Immature natural killer cell (primary cell): ENCODE measurements at regions not wholly inside any gene's neighbourhood (a gene's known extent, or its start where the extent isn't known, plus 50 kb on each side); places are given as distances from the start of the nearest gene placed in this dataset.

ENCODE experiments used
- DNase-seq, 3 donors: peaks; one replicate each; pipeline ENCODE4 v3.0.0; 2022; ENCODE audit warnings: mixed read lengths in 1 of 3
- H3K27ac Mint-ChIP-seq, 6 donors: one replicate each; pipeline ENCODE4 v1.8.0; 2020; ENCODE audit warnings: mixed read lengths in 6 of 6, mild to moderate bottlenecking in 5 of 6, inconsistent platforms in 4 of 6, moderate library complexity in 3 of 6
- H3K27me3 Mint-ChIP-seq, 3 donors: one replicate each; pipeline ENCODE4 v1.8.0; 2020 to 2021; ENCODE audit warnings: low read depth in 3 of 3, mild to moderate bottlenecking in 3 of 3, mixed read lengths in 3 of 3, moderate library complexity in 3 of 3, inconsistent platforms in 1 of 3
- H3K36me3 Mint-ChIP-seq, 3 donors: one replicate each; pipeline ENCODE4 v1.8.0; 2020; ENCODE audit warnings: mixed read lengths in 3 of 3, inconsistent platforms in 2 of 3, mild to moderate bottlenecking in 2 of 3
- H3K4me1 Mint-ChIP-seq, 2 donors: one replicate each; pipeline ENCODE4 v1.8.0; 2020; ENCODE audit warnings: inconsistent platforms in 2 of 2, mild to moderate bottlenecking in 2 of 2, mixed read lengths in 2 of 2, moderate library complexity in 1 of 2
- H3K4me3 Mint-ChIP-seq, 5 donors: one replicate each; pipeline ENCODE4 v1.8.0; 2020; ENCODE audit warnings: mild to moderate bottlenecking in 5 of 5, mixed read lengths in 5 of 5, inconsistent platforms in 3 of 5, moderate library complexity in 3 of 5
- H3K9me3 Mint-ChIP-seq, 6 donors: one replicate each; pipeline ENCODE4 v1.8.0; 2020; ENCODE audit warnings: mild to moderate bottlenecking in 6 of 6, mixed read lengths in 6 of 6, inconsistent platforms in 4 of 6, moderate library complexity in 3 of 6

GRCh38 chr12:92482599-92482998 lies 220.2 kb upstream of the PLEKHG7 start:
- H3K4me3 Mint-ChIP-seq = no peak overlapping the region
- peaks cover 0 to 5% (median 4%) of the 10 kb centered on the region in 3 donors for H3K36me3 Mint-ChIP-seq
- DNase-seq = no peak
- H3K27me3 Mint-ChIP-seq = peaks cover 0 to 1% (median 0%) of the 10 kb centered on the region in 3 donors
- H3K27ac Mint-ChIP-seq = no peak overlapping the region
- H3K4me1 Mint-ChIP-seq = no peaks in the 10 kb centered on the region
- no peaks in the 10 kb centered on the region for H3K9me3 Mint-ChIP-seq

DNA sequence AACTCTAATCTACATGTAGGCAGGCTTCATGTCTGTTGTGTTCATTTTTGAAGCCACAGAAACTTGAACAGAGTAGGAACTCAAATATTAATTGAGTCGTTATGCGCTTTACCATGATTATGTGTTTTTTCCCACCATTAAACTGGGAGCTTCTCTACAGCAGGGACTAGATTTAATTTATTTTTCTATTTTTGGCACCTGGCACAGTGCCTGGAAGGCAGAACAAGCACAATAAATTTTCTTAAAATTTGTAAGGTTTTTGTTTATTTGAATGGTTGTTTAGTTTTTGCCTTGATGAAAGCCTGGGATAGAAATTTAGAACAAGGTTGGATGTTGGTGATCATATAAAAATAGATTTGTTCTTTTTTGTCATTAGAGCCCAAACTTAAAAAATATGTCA lies 221.7 kb upstream of the PLEKHG7 start:
- H3K27ac Mint-ChIP-seq = no peak overlapping the region
- no peaks in the 10 kb centered on the region for H3K4me1 Mint-ChIP-seq
- peaks cover 0 to 4% (median 1%) of the 10 kb centered on the region in 3 donors for H3K27me3 Mint-ChIP-seq
- H3K36me3 Mint-ChIP-seq = peaks cover 0 to 5% (median 4%) of the 10 kb centered on the region in 3 donors
- H3K9me3 Mint-ChIP-seq = no peaks in the 10 kb centered on the region
- H3K4me3 Mint-ChIP-seq = no peak overlapping the region
- DNase-seq = no peak

DNA sequence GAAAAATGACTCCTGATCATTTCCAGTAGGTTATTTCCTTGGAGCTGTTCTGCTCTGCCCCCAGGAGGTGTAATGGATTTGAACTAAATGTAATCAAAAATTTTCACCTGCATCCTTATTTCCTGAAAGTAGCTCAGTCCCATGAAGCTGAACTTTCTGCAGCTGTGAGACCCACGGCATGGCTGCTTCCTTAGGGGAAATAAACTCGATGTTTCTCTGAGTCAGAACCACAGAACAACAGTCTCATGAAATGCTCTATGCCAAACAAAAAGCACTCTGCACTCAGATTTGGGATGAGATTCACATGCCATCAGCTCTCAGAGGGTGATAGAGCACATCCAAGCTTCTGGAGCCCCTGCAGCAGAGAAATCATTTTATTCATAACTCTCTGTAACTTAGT lies 224.1 kb upstream of the PLEKHG7 start:
- H3K27me3 Mint-ChIP-seq = peaks cover 0 to 4% (median 3%) of the 10 kb centered on the region in 3 donors
- H3K27ac Mint-ChIP-seq = no peak overlapping the region
- no peaks in the 10 kb centered on the region for H3K9me3 Mint-ChIP-seq
- H3K36me3 Mint-ChIP-seq = peaks cover 0 to 5% (median 4%) of the 10 kb centered on the region in 3 donors
- H3K4me3 Mint-ChIP-seq = no peak overlapping the region
- H3K4me1 Mint-ChIP-seq = no peaks in the 10 kb centered on the region
- no peak for DNase-seq

- Mint-ChIP-seq H3K27ac (no peak overlapping the region), H3K27me3 (peaks cover 0 to 4% (median 3%) of the 10 kb centered on the region in 3 donors), H3K36me3 (peaks cover 0 to 8% (median 4%) of the 10 kb centered on the region in 3 donors), H3K4me1 (no peaks in the 10 kb centered on the region), H3K4me3 (no peak overlapping the region), H3K9me3 (no peaks in the 10 kb centered on the region)
- DNase-seq = no peak
These were observed 225.9 kb upstream of the PLEKHG7 start for GRCh38 chr12:92476844-92477243.

- H3K4me1 Mint-ChIP-seq = peaks cover 2 to 3% of the 10 kb centered on the region in 2 donors
- H3K36me3 Mint-ChIP-seq = peaks cover 0 to 4% (median 2%) of the 10 kb centered on the region in 3 donors
- H3K4me3 Mint-ChIP-seq = no peak overlapping the region
- DNase-seq = no peak
- H3K27me3 Mint-ChIP-seq = peaks cover 0 to 4% (median 2%) of the 10 kb centered on the region in 3 donors
- no peak overlapping the region for H3K27ac Mint-ChIP-seq
- H3K9me3 Mint-ChIP-seq = peaks cover 0 to 1% (median 0%) of the 10 kb centered on the region in 6 donors
These were observed 229.2 kb upstream of the PLEKHG7 start for GRCh38 chr12:92473564-92473963.

GRCh38 chr12:92472201-92472600 lies 230.6 kb upstream of the PLEKHG7 start:
- peaks cover 2 to 16% of the 10 kb centered on the region in 2 donors for H3K4me1 Mint-ChIP-seq
- H3K36me3 Mint-ChIP-seq = peaks cover 0 to 4% (median 4%) of the 10 kb centered on the region in 3 donors
- no peak overlapping the region for H3K4me3 Mint-ChIP-seq
- DNase-seq = no peak
- H3K27ac Mint-ChIP-seq = no peak overlapping the region
- peaks cover 0 to 4% (median 2%) of the 10 kb centered on the region in 3 donors for H3K27me3 Mint-ChIP-seq
- H3K9me3 Mint-ChIP-seq = peaks cover 0 to 2% (median 0%) of the 10 kb centered on the region in 6 donors

DNA sequence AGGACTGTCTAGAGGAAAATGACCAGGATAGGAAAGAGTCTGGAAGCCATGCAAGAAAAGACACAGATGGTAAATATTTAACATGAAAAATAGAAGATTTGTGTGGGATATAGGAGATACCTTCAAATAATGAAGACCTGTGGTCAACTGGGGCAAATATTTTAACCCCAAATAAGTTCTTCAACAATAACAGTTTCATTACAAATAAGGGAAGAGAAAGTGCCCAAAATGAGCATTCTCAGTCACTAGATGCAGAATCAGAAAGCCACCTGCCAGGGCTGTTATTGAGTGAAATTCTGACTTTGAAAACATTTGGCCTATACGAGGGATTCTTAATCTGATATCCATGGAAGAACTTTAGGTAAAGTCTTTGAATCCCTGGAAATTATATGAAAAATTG lies 231.2 kb upstream of the PLEKHG7 start:
- Mint-ChIP-seq H3K4me1 (peaks cover 2 to 19% of the 10 kb centered on the region in 2 donors), H3K4me3 (no peak overlapping the region), H3K36me3 (peaks cover 0 to 4% (median 4%) of the 10 kb centered on the region in 3 donors), H3K9me3 (peaks cover 0 to 2% (median 0%) of the 10 kb centered on the region in 6 donors), H3K27ac (no peak overlapping the region), H3K27me3 (peaks cover 0 to 2% (median under 1%) of the 10 kb centered on the region in 3 donors)
- no peak for DNase-seq

- H3K4me3 Mint-ChIP-seq = no peak overlapping the region
- peaks cover 4 to 25% of the 10 kb centered on the region in 2 donors for H3K4me1 Mint-ChIP-seq
- H3K27me3 Mint-ChIP-seq = peaks cover 0 to 2% (median 0%) of the 10 kb centered on the region in 3 donors
- no peak for DNase-seq
- no peak overlapping the region for H3K27ac Mint-ChIP-seq
- peaks cover 0 to 2% (median 0%) of the 10 kb centered on the region in 6 donors for H3K9me3 Mint-ChIP-seq
- H3K36me3 Mint-ChIP-seq = peaks cover 0 to 4% (median 4%) of the 10 kb centered on the region in 3 donors
These were observed 232.2 kb upstream of the PLEKHG7 start for GRCh38 chr12:92470608-92471021.

GRCh38 chr12:92469837-92470236 lies 233.0 kb upstream of the PLEKHG7 start:
- Mint-ChIP-seq H3K36me3 (peaks cover 0 to 4% (median 4%) of the 10 kb centered on the region in 3 donors), H3K27ac (no peak overlapping the region), H3K4me1 (peaks cover 4 to 27% of the 10 kb centered on the region in 2 donors), H3K4me3 (no peak overlapping the region), H3K27me3 (peaks cover 0 to 2% (median under 1%) of the 10 kb centered on the region in 3 donors), H3K9me3 (peaks cover 0 to 2% (median 0%) of the 10 kb centered on the region in 6 donors)
- DNase-seq = no peak

DNA sequence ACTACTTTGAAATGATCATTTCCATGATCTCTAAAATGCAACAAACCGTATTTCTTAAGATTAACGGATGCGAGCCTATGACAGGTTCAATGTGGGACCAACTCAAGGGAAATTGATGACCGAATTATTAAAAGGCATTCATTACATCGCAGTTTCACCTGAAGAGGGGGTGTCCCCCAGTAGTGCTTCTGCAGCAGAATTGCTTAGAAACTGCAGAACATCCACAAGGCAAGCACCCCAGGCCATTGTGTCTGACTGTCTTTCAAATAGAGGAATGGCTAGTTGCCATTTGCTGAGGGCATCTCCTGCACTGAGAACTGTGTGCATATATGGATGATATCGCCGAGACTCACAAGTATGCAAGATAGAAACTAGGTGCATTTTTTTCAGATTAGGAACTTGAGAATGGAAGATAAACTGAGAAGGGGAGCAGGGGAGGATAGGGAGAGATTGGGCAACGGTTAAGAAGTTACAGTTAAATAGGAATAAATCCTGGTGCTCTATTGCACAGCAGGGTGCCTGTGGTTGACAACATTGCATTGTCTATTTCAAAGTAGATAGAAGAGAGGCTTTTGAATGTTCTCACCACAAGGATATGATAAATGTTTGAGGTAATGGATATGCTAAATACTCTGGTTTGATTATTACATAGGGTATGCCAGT lies 234.3 kb upstream of the PLEKHG7 start:
- Mint-ChIP-seq H3K27me3 (peaks cover 0 to 5% (median 4%) of the 10 kb centered on the region in 3 donors), H3K9me3 (peaks cover 0 to 2% (median 0%) of the 10 kb centered on the region in 6 donors), H3K4me1 (peaks cover 11 to 39% of the 10 kb centered on the region in 2 donors), H3K27ac (no peak overlapping the region), H3K36me3 (peaks cover 0 to 4% (median 3%) of the 10 kb centered on the region in 3 donors), H3K4me3 (no peak overlapping the region)
- DNase-seq = no peak

- H3K4me1 Mint-ChIP-seq = peaks cover 17 to 45% of the 10 kb centered on the region in 2 donors
- no peak overlapping the region for H3K4me3 Mint-ChIP-seq
- no peak for DNase-seq
- peaks cover 0 to 5% (median 4%) of the 10 kb centered on the region in 3 donors for H3K27me3 Mint-ChIP-seq
- H3K27ac Mint-ChIP-seq = peak overlapping the region in 1 of 6 donors; percentile 9
- peaks cover 0 to 4% (median 0%) of the 10 kb centered on the region in 3 donors for H3K36me3 Mint-ChIP-seq
- peaks cover 0 to 2% (median 0%) of the 10 kb centered on the region in 6 donors for H3K9me3 Mint-ChIP-seq
These were observed 234.9 kb upstream of the PLEKHG7 start for GRCh38 chr12:92467886-92468285.

GRCh38 chr12:92466391-92467305 lies 236.1 kb upstream of the PLEKHG7 start:
- Mint-ChIP-seq H3K27ac (peak overlapping the region in 1 of 6 donors; percentile 33), H3K4me3 (no peak overlapping the region), H3K4me1 (peaks cover 30 to 57% of the 10 kb centered on the region in 2 donors), H3K36me3 (peaks cover 0 to 4% (median 0%) of the 10 kb centered on the region in 3 donors), H3K9me3 (peaks cover 0 to 2% (median 0%) of the 10 kb centered on the region in 6 donors), H3K27me3 (peaks cover 0 to 5% (median 4%) of the 10 kb centered on the region in 3 donors)
- no peak for DNase-seq

DNA sequence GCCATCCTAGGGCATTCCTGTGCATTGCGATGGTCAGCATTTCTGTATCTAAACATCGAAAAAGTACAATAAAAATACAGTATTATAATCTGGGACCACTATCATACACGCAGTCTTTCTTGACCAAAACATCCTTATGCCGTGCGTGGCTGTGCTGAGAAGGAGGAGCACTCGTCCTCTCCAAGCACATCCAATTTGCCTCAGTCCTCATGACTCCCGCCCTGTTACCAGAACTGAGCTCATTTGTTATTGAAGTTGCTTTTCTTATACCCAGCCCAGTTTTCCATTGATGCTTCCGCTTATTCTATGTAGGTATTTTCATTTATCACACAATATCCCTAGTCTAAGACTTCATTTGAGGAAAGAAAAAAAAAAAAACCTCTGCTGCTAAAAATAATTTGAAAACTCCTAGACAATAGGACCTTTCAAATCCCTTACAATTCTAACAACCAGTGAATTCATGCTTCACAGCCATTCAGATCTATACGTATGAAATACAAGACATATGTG lies 236.9 kb upstream of the PLEKHG7 start:
- Mint-ChIP-seq H3K9me3 (peaks cover 0 to 2% (median 0%) of the 10 kb centered on the region in 6 donors), H3K4me3 (no peak overlapping the region), H3K36me3 (peaks cover 0 to 4% (median 0%) of the 10 kb centered on the region in 3 donors), H3K27ac (peak overlapping the region in 1 of 6 donors; percentile 33), H3K4me1 (peaks cover 38 to 65% of the 10 kb centered on the region in 2 donors), H3K27me3 (peaks cover 0 to 5% (median 4%) of the 10 kb centered on the region in 3 donors)
- DNase-seq = no peak
